T-helper 1 cell treated with Interleukin-12 subunit alpha and Interleukin-12 subunit beta and Interleukin-4 antibody, amounts not matched to agents 30 ng/mL and 1 ng/mL, for 36 hours (primary cell): ENCODE measurements at regions not wholly inside any gene's neighbourhood (a gene's known extent, or its start where the extent isn't known, plus 50 kb on each side); places are given as distances from the start of the nearest gene placed in this dataset.
"Not testable (repeated sequence)": the region's sequence is repeated elsewhere in the genome, so short reads cannot be mapped to it uniquely, and the experiment has no call there.

ENCODE experiments used
- intact Hi-C: fragments of 100-400 bp; cut with micrococcal nuclease; formaldehyde crosslinking; loops from one replicate; pipeline ENCODE4 v1.15.1; 2024

- intact Hi-C loops, result no loop called here
Measured at GRCh38 chr12:28974166-28974565, 174.9 kb upstream of the FAR2 start.

DNA sequence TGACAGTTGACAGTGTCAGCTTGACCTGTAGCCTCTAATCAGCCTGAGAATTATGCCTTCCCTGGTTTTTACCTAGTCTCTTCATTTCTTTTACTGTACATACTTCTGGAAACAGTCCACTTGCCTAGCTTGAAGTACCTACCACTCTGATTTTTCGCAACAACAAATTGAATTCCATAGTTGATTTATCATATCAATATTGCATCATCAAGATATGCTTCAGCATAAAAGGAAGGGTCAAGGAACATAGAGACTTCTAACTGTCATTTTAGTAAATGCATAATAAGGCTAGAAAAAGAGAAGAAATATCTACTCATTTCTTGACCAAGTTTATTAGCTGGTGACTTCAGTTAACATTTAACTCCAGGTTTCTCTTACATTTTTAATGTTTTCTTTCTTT, 174.2 kb upstream of the FAR2 start:
- intact Hi-C loops, result no loop called here

DNA sequence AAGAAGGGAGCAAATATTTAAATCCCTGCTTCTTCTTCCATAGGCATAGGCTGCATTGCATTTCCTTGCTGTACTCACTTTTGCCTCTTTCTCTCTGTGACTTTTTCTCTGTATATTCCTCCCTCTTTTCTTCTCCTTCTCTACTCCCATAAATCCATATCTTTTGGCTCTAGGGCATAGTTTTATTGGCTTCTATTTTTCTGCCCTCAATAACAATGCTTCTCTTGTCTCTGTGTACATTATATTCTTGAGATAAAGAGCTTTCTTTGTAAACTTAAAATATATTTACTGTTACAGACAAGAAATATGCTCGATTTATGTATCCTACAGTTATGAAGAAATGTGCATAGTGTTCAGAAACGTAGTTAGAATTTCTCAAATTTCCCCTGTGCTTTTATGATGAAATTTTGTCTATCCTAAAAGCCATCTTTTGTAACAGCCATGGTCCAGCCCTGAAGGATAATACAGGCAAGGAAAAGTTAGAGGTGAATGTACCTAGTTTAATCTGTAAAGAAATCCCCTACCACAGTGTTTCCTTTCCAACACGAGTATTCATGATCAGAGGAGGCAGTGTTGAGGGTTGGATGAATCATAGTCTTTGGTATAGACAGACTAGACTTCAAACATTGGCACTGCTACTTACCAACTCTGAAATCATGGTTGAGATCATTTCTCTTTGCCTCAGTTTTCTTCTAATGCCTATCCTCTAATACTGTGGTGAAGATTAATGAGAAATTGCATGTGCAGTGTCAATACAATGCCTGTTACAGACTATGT, 173.3 kb upstream of the FAR2 start:
- intact Hi-C loops, result no loop called here

- intact Hi-C loops, result no loop called here
Measured at GRCh38 chr12:28980436-28980835, 168.6 kb upstream of the FAR2 start.

- intact Hi-C loops, result no loop called here
Measured at GRCh38 chr12:28987538-28988324, 161.3 kb upstream of the FAR2 start.

- intact Hi-C loops, result no loop called here
Measured at GRCh38 chr12:28988325-28988704, 160.8 kb upstream of the FAR2 start.

GRCh38 chr12:28991626-28992025, 157.5 kb upstream of the FAR2 start:
- intact Hi-C loops, result no loop called here

DNA sequence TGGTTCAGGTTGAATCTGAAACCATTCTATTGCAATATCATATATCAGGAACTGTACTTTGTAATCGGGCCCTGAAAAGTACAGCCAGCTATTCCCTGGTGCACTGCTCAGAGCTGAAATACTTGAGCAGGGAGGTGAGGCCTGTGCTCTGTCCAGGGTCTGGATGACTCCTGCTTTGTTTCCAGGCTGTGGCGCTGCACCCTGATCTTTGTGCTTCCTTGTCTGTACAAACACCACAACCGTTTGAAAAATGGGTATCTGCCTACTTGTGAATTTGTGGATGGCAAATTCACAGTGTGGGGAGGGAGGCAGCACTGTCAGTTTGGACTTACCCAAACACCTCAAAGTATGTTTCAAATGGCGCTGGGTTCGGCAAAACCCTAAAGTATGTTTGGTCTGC, 155.4 kb upstream of the FAR2 start:
- intact Hi-C loops, result no loop called here

- intact Hi-C loops, result no loop called here
Measured at GRCh38 chr12:28994179-28994715, 154.8 kb upstream of the FAR2 start.

GRCh38 chr12:28996688-28997087, 152.4 kb upstream of the FAR2 start:
- intact Hi-C loops, result no loop called here

DNA sequence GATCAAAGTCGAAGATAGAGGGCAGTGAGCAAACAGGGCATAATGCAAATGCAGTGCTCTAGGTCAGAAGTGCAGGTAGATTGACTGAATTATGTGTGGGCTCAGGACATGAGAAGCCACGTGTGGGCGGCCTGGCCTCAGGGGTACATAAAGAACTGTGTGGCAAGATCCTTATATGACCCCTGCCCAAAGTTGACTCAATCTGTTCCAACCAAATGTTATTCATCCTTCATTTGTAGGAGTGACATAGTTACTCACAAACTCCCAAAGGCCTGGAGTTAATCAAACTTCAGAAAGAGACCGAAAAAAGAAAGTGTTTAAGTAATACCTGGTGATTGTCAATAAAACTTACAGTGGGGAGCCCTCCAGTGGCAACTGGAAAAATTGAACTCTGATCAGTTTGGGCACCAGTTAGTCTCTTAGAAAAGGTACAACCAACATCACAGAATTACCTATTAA, 150.4 kb upstream of the FAR2 start:
- intact Hi-C loops, result loop anchor here (1.0 kb wide), 1 partner anchor 1265 kb away; no protein-coding TSS in a partner anchor

- intact Hi-C loops, result no loop called here
Measured at GRCh38 chr12:29004066-29004935, 144.8 kb upstream of the FAR2 start.

- intact Hi-C loops, result no loop called here
Measured at GRCh38 chr12:29004936-29005304, 144.2 kb upstream of the FAR2 start.

DNA sequence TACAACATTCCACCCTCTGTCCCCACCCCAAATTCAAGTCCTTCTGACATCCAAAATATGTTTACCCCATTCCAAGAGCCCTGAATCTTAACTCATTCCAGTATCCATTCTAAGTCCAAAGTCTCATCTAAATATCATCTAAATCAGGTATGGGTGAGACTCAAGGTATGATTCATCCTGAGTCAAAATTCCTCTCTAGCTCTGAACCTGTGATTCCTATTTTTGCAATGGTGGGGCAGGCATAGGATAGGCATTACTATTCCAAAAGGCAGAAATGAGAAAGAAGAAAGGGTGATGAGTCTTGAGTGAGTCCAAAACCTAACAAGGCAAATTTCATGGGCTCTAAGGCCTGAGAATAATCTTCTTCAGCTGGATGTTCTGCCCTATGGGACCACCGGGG, 140.3 kb upstream of the FAR2 start:
- intact Hi-C loops, result no loop called here

DNA sequence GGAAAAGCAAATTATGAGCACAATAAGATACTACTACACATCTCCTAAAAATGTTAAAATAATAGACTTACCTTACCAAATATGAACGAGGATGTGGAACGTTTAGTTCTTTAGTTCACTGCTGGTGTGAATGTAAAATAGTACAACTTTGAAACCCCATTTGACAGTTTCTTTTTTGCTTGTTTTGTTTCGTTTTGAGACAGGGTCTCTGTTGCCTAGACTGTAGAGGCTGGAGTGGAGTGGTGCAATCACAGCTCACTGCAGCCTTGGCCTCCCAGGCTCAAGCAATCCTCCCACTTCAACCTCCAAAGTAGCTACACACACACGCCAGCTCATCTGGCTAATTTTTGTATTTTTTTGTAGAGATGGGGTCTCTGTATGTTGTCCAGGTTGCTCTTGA, 136.4 kb upstream of the FAR2 start:
- intact Hi-C loops, result no loop called here

DNA sequence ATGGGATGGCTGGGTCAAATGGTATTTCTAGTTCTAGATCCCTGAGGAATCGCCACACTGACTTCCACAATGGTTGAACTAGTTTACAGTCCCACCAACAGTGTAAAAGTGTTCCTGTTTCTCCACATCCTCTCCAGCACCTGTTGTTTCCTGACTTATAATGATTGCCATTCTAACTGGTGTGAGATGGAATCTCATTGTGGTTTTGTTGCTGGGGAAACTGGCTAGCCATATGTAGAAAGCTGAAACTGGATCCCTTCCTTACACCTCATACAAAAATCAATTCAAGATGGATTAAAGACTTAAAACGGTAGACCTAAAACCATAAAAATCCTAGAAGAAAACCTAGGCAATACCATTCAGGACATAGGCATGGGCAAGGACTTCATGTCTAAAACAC, 131.5 kb upstream of the FAR2 start:
- intact Hi-C loops, result not testable (repeated sequence)

GRCh38 chr12:29023436-29024076, 125.5 kb upstream of the FAR2 start:
- intact Hi-C loops, result no loop called here

DNA sequence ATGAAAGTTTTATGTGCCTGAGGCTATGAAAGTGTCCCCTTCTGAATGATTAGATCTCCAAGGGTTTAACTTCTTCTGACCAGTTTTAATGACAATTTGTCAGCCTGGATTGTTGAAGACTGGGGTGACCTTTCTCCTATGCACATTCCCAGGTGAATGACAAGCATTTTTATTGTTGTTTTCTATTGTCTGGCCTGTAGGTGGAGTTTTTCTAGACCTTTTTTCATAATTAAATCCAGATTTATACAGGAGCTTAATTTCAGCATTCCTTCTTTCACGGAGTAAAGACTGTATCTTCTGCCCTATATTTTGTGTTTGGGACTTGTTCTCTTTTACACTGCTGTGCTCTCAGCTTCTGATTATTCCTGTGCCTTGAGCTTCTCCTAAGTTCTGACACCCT, 125.0 kb upstream of the FAR2 start:
- intact Hi-C loops, result no loop called here

- intact Hi-C loops, result no loop called here
Measured at GRCh38 chr12:29025937-29026336, 123.1 kb upstream of the FAR2 start.

GRCh38 chr12:29026419-29026818, 122.7 kb upstream of the FAR2 start:
- intact Hi-C loops, result no loop called here

- intact Hi-C loops, result not testable (repeated sequence)
Measured at GRCh38 chr12:29029484-29029883, 119.6 kb upstream of the FAR2 start.
